HEK293 (cell line): ENCODE measurements at regions not wholly inside any gene's neighbourhood (a gene's known extent, or its start where the extent isn't known, plus 50 kb on each side); places are given as distances from the start of the nearest gene placed in this dataset.

Experiments used
- MZF1 ChIP-seq: fragments of 450-650 bp; formaldehyde crosslinking; IDR thresholded peaks from 2 replicates; pipeline ENCODE4 v1.5.1; 2017; ENCODE audit warnings: missing biosample characterization, missing genetic modification characterization, borderline replicate concordance
- TF ChIP-seq, protein P1 (sequence below): fragments of 450-650 bp; formaldehyde crosslinking; IDR thresholded peaks from 2 replicates; pipeline ENCODE4 v1.5.1; 2016; ENCODE audit warnings: missing biosample characterization, missing genetic modification characterization

DNA sequence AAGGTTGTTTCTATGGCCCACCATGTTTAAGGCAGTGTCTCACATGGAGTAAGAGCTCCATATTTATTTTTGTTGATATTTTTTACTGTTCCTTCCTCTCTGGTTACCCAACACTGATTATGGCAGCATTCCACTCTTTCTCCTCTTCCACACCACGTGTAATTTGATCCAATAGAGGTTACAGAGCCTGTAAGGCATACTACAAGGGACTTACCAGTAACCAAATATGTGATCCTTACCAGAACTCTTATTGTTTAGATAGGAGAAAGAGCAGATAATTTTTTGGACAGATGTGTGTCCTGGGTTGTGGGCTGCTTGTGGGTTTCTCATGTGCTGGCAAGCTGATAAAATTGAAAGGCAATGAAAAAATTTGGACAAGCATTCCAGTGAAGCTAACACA is 261.3 kb downstream of the TMEM167A start:
- TF ChIP-seq, protein P1, sequence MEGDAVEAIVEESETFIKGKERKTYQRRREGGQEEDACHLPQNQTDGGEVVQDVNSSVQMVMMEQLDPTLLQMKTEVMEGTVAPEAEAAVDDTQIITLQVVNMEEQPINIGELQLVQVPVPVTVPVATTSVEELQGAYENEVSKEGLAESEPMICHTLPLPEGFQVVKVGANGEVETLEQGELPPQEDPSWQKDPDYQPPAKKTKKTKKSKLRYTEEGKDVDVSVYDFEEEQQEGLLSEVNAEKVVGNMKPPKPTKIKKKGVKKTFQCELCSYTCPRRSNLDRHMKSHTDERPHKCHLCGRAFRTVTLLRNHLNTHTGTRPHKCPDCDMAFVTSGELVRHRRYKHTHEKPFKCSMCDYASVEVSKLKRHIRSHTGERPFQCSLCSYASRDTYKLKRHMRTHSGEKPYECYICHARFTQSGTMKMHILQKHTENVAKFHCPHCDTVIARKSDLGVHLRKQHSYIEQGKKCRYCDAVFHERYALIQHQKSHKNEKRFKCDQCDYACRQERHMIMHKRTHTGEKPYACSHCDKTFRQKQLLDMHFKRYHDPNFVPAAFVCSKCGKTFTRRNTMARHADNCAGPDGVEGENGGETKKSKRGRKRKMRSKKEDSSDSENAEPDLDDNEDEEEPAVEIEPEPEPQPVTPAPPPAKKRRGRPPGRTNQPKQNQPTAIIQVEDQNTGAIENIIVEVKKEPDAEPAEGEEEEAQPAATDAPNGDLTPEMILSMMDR (tag by site-specific recombination): no peak
- TF ChIP-seq MZF1 (tag by site-specific recombination): no peak
